Endothelial cell of umbilical vein (primary cell): ENCODE measurements at regions not wholly inside any gene's neighbourhood (a gene's known extent, or its start where the extent isn't known, plus 50 kb on each side); places are given as distances from the start of the nearest gene placed in this dataset.

Experiments
- BruUV-seq: library from RNA; stranded (reverse); fragments of 400-500 nt; replicated peaks from 2 replicates; lab custom pipeline; 2021; lab: Mats Ljungman, UMichigan
- CTCF ChIA-PET: fragments of 300-600, 350-600 bp; sonication (Branson Sonifier 250); formaldehyde crosslinking; loops from one replicate; lab custom pipeline; 2021; ENCODE audit warnings: antibody characterized with exemption, inconsistent platforms; lab: Charles Lee
- POLR2A ChIA-PET: fragments of 300-600, 350-600 bp; sonication (Branson Sonifier 250); formaldehyde crosslinking; loops from one replicate; lab custom pipeline; 2021; ENCODE audit warnings: antibody characterized with exemption, inconsistent platforms; lab: Charles Lee
- DNase-seq: peaks from one replicate; pipeline ENCODE4 v3.0.0-alpha.2; 2011; ENCODE audit warnings: low read depth, low spot score
- FAIRE-seq: peaks from 2 replicates; lab custom pipeline; 2011; peaks lifted over from hg19 to GRCh38; lab: Jason Lieb, UNC
- H2AFZ ChIP-seq: 2 replicates; pipeline ENCODE4 v1.6.0; 2012; ENCODE audit warnings: low read depth, low read length, control low read depth, inconsistent platforms
- H3K27ac ChIP-seq: 2 replicates; pipeline ENCODE4 v1.5.1; 2011; ENCODE audit warnings: low read depth, mild to moderate bottlenecking, control low read depth, low read length, moderate library complexity; ENCODE audit not compliant: insufficient read depth
- H3K27me3 ChIP-seq, 2 experiments: 2 replicates each; pipeline versions ENCODE4 v1.6.0 to v1.6.1; 2011; ENCODE audit warnings: low read length in 2 of 2, mixed read lengths in 1 of 2; ENCODE audit not compliant: control insufficient read depth in 2 of 2, insufficient read depth in 2 of 2
- H3K36me3 ChIP-seq, 2 experiments: 2 replicates in 1 of 2; 3 replicates in 1 of 2; pipeline ENCODE4 v1.5.1; 2011; ENCODE audit warnings: low read length in 2 of 2, mild to moderate bottlenecking in 1 of 2, moderate library complexity in 1 of 2; ENCODE audit not compliant: control insufficient read depth in 2 of 2, insufficient read depth in 2 of 2; ENCODE audit errors: extremely low read depth in 1 of 2
- H3K4me1 ChIP-seq: 3 replicates; pipeline ENCODE4 v1.5.1; 2011; ENCODE audit warnings: mild to moderate bottlenecking, low read length; ENCODE audit not compliant: control insufficient read depth, insufficient read depth; ENCODE audit errors: extremely low read depth
- H3K4me2 ChIP-seq: 2 replicates; pipeline ENCODE4 v1.6.1; 2011; ENCODE audit warnings: low read length, control low read depth, mixed read lengths; ENCODE audit not compliant: insufficient read depth
- H3K4me3 ChIP-seq, 3 experiments: fragments of 200-600 bp in 1 of 3; sonication (generic), shearing (Covaris generic) in 1 of 3; replicated peaks in 1 of 3; 2 replicates each; pipeline ENCODE4 v1.5.1; 2011 to 2016; ENCODE audit warnings: control low read depth in 3 of 3, low read length in 3 of 3, mild to moderate bottlenecking in 2 of 3, inconsistent platforms in 1 of 3, low read depth in 1 of 3, moderate library complexity in 1 of 3; ENCODE audit not compliant: insufficient read depth in 1 of 3
- H3K79me2 ChIP-seq: 2 replicates; pipeline ENCODE4 v1.6.0; 2012; ENCODE audit warnings: low read length, inconsistent platforms; ENCODE audit not compliant: control insufficient read depth, insufficient read depth
- H3K9ac ChIP-seq: replicated peaks from 2 replicates; pipeline ENCODE3; 2011; ENCODE audit warnings: low read length, control low read depth; ENCODE audit not compliant: insufficient read depth; ENCODE audit errors: extremely low read depth
- H3K9me1 ChIP-seq: replicated peaks from 3 replicates; pipeline ENCODE4 v1.6.0; 2011; ENCODE audit warnings: mild to moderate bottlenecking, low read length; ENCODE audit not compliant: control insufficient read depth, insufficient read depth; ENCODE audit errors: extremely low read depth
- H3K9me3 ChIP-seq: replicated peaks from 2 replicates; pipeline ENCODE4 v1.5.1; 2012; ENCODE audit warnings: low read length, inconsistent platforms; ENCODE audit not compliant: control insufficient read depth, insufficient read depth
- H4K20me1 ChIP-seq: replicated peaks from 2 replicates; pipeline ENCODE3; 2011; ENCODE audit warnings: mild to moderate bottlenecking, low read length; ENCODE audit not compliant: control insufficient read depth, insufficient read depth; ENCODE audit errors: extremely low read depth
- CTCF ChIP-seq, 2 donors: IDR thresholded peaks; 1 replicate in 1 of 2; 2 replicates in 1 of 2; pipeline ENCODE4 v1.5.1; 2011; ENCODE audit warnings: low read length in 2 of 2, mild to moderate bottlenecking in 2 of 2, moderate library complexity in 2 of 2, control low read depth in 1 of 2, inconsistent platforms in 1 of 2, low read depth in 1 of 2; ENCODE audit not compliant: insufficient read depth in 1 of 2; ENCODE audit errors: extremely low read depth in 1 of 2
- EZH2 ChIP-seq: IDR thresholded peaks from 2 replicates; pipeline ENCODE4 v1.6.1; 2012; ENCODE audit warnings: borderline replicate concordance, low read depth, mild to moderate bottlenecking, moderate library complexity, low read length, inconsistent platforms; ENCODE audit not compliant: severe bottlenecking
- FOS ChIP-seq: IDR thresholded peaks from 2 replicates; pipeline ENCODE4 v1.6.1; 2011; ENCODE audit warnings: mild to moderate bottlenecking, low read length, moderate library complexity, borderline replicate concordance; ENCODE audit not compliant: insufficient read depth
- GATA2 ChIP-seq: IDR thresholded peaks from 2 replicates; pipeline ENCODE4 v1.7.0; 2011; ENCODE audit warnings: low read depth, mild to moderate bottlenecking, moderate library complexity, mixed read lengths, low read length; ENCODE audit not compliant: insufficient read length, insufficient read depth
- JUN ChIP-seq: IDR thresholded peaks from 2 replicates; pipeline ENCODE4 v1.6.1; 2011; ENCODE audit warnings: borderline replicate concordance, low read depth; ENCODE audit not compliant: insufficient read length, insufficient read depth
- MAX ChIP-seq: IDR thresholded peaks from 2 replicates; pipeline ENCODE4 v1.6.1; 2011; ENCODE audit not compliant: insufficient read depth, insufficient read length
- MYC ChIP-seq: IDR thresholded peaks from one replicate; pipeline ENCODE4 v1.6.1; 2011; ENCODE audit warnings: mild to moderate bottlenecking, low read depth, low read length
- POLR2A ChIP-seq: IDR thresholded peaks from 2 replicates; pipeline ENCODE4 v1.6.1; 2012; ENCODE audit warnings: low read depth, mild to moderate bottlenecking, control low read depth, low read length
- POLR2AphosphoS5 ChIP-seq: IDR thresholded peaks from 2 replicates; pipeline ENCODE4 v1.6.1; 2012; ENCODE audit warnings: low read depth, mild to moderate bottlenecking, control low read depth, low read length, moderate library complexity; ENCODE audit not compliant: insufficient read depth
- dilution Hi-C: fragments of 300-500 bp; cut with MboI; formaldehyde crosslinking; loops from one replicate; pipeline ENCODE4 v1.15.0; 2019; ENCODE audit warnings: low sequenced_read_pairs; ENCODE audit not compliant: extremely low pct_ligation_motif_present
- intact Hi-C: fragments of 100-400 bp; cut with micrococcal nuclease; formaldehyde crosslinking; loops from one replicate; pipeline ENCODE4 v1.10.0; 2022

- H2AFZ ChIP-seq: no peak overlapping the region
- TF ChIP-seq EZH2: no peak
- no peak for TF ChIP-seq CTCF (IDR thresholded peaks at IDR 0.05; ENCODE audit: extremely low read depth in 1 of 2, insufficient read depth in 1 of 2, low read depth in 1 of 2, low read length in 2 of 2)
- no peak for TF ChIP-seq GATA2
- TF ChIP-seq POLR2AphosphoS5: no peak
- TF ChIP-seq MAX: no peak
- TF ChIP-seq FOS: no peak
- TF ChIP-seq MYC: no peak
- TF ChIP-seq POLR2A: no peak
- no peak for TF ChIP-seq JUN
- FAIRE-seq: no peak
- no peaks in the 10 kb centered on the region for H3K9me3 ChIP-seq
- H3K27ac ChIP-seq: no peak overlapping the region
- dilution Hi-C loops (no loop called here), intact Hi-C loops (loop anchor here (10.0 kb wide), 1 partner anchor 335 kb away; the partner anchor contains the start of gene NRP1)
- ChIA-PET CTCF (no interaction called here), POLR2A (no interaction called here)
- BruUV-seq: no TSS peak
- H3K4me1 ChIP-seq: peaks cover under 1% of the 10 kb centered on the region
- no peak for DNase-seq
- no peak overlapping the region for H3K4me3 ChIP-seq
- H3K9me1 ChIP-seq: no peaks in the 10 kb centered on the region
- no peaks in the 10 kb centered on the region for H3K36me3 ChIP-seq
- no peak overlapping the region for H3K4me2 ChIP-seq
- H3K79me2 ChIP-seq: no peaks in the 10 kb centered on the region
- H3K27me3 ChIP-seq: no peaks in the 10 kb centered on the region
- no peaks in the 10 kb centered on the region for H4K20me1 ChIP-seq
- no peak overlapping the region for H3K9ac ChIP-seq
These were observed 335.4 kb upstream of the NRP1 start for GRCh38 chr10:33669904-33670303.
